SK-N-SH treated with all-trans-retinoic acid at 6 μM for 48 hours (cell line): ENCODE measurements at regions not wholly inside any gene's neighbourhood (a gene's known extent, or its start where the extent isn't known, plus 50 kb on each side); places are given as distances from the start of the nearest gene placed in this dataset.

Source experiments
- BACH2 ChIP-seq: fragments of 250-450 bp; sonication (Bioruptor Pico); IDR thresholded peaks from 2 replicates; pipeline ENCODE4 v1.9.0; 2021; ENCODE audit warnings: mild to moderate bottlenecking, borderline replicate concordance
- CREB5 ChIP-seq: fragments of 250-450 bp; sonication (Bioruptor Pico); IDR thresholded peaks from 2 replicates; pipeline ENCODE4 v1.5.1; 2020; ENCODE audit warnings: low read depth, mild to moderate bottlenecking, moderate library complexity
- CSDC2 ChIP-seq: fragments of 250-450 bp; sonication (Bioruptor Pico); IDR thresholded peaks from 2 replicates; pipeline ENCODE4 v1.5.0; 2020; ENCODE audit warnings: mild to moderate bottlenecking, moderate library complexity
- CSRNP3 ChIP-seq: fragments of 250-450 bp; sonication (Bioruptor Pico); IDR thresholded peaks from 2 replicates; pipeline ENCODE4 v1.5.1; 2021; ENCODE audit warnings: mild to moderate bottlenecking, moderate library complexity
- ESRRG ChIP-seq: fragments of 250-450 bp; sonication (Bioruptor Pico); IDR thresholded peaks from 2 replicates; pipeline ENCODE4 v1.6.1; 2021; ENCODE audit warnings: mild to moderate bottlenecking
- OSR1 ChIP-seq: fragments of 250-450 bp; sonication (Bioruptor Pico); IDR thresholded peaks from 2 replicates; pipeline ENCODE4 v1.8.0; 2022; ENCODE audit warnings: moderate library complexity, mild to moderate bottlenecking, inconsistent platforms
- PPARA ChIP-seq: fragments of 250-450 bp; sonication (Bioruptor Pico); IDR thresholded peaks from 2 replicates; pipeline ENCODE4 v1.5.0; 2020; ENCODE audit warnings: mild to moderate bottlenecking, borderline replicate concordance
- RARB ChIP-seq: fragments of 250-450 bp; sonication (Bioruptor Pico); IDR thresholded peaks from 2 replicates; pipeline ENCODE4 v1.8.0; 2021; ENCODE audit warnings: mild to moderate bottlenecking, moderate library complexity
- TCF4 ChIP-seq: fragments of 250-450 bp; sonication (Bioruptor Pico); IDR thresholded peaks from 2 replicates; pipeline ENCODE4 v1.8.0; 2021; ENCODE audit warnings: mild to moderate bottlenecking, moderate library complexity, borderline replicate concordance
- ZC3H10 ChIP-seq: fragments of 250-450 bp; sonication (Bioruptor Pico); IDR thresholded peaks from 2 replicates; pipeline ENCODE4 v1.5.1; 2021; ENCODE audit warnings: mild to moderate bottlenecking, moderate library complexity
- ZFP3 ChIP-seq: fragments of 250-450 bp; sonication (Bioruptor Pico); IDR thresholded peaks from 2 replicates; pipeline ENCODE4 v1.5.0; 2020; ENCODE audit warnings: mild to moderate bottlenecking, moderate library complexity
- ZFP30 ChIP-seq: fragments of 450-650 bp; formaldehyde crosslinking; IDR thresholded peaks from 2 replicates; pipeline ENCODE4 v1.5.0; 2022; ENCODE audit warnings: mild to moderate bottlenecking, moderate library complexity
- TF ChIP-seq, protein P1 (sequence below): fragments of 250-450 bp; sonication (Bioruptor Pico); IDR thresholded peaks from 2 replicates; pipeline ENCODE4 v1.8.0; 2020; ENCODE audit warnings: mild to moderate bottlenecking, moderate library complexity, borderline replicate concordance

DNA sequence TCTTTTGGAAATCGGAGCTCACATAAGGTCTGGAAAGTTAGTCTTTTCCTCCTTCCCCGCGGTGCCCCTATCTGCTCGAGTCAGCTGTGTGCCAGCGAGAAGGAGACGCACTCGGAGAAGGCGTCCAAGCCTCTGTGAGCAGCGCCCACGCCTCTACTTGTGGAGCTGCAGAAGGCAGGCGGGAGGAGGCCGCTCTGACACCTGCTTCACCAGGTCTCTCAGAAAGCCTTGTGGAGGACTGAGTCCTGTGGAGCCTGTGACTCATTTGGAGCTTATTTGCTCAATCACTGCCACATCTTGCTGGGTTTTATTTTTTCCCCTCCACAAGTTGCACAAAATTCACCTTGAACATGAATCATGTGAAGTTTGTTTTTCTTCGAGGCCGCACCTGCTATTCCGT lies 117.5 kb downstream of the IRX2 start:
- no peak for TF ChIP-seq ZFP30
- no peak for TF ChIP-seq ZFP3 (CRISPR knock-in tag)
- no peak for TF ChIP-seq CREB5 (CRISPR knock-in tag)
- no peak for TF ChIP-seq CSRNP3
- TF ChIP-seq PPARA (CRISPR knock-in tag) = no peak
- TF ChIP-seq CSDC2 (CRISPR knock-in tag) = no peak
- TF ChIP-seq, protein P1, sequence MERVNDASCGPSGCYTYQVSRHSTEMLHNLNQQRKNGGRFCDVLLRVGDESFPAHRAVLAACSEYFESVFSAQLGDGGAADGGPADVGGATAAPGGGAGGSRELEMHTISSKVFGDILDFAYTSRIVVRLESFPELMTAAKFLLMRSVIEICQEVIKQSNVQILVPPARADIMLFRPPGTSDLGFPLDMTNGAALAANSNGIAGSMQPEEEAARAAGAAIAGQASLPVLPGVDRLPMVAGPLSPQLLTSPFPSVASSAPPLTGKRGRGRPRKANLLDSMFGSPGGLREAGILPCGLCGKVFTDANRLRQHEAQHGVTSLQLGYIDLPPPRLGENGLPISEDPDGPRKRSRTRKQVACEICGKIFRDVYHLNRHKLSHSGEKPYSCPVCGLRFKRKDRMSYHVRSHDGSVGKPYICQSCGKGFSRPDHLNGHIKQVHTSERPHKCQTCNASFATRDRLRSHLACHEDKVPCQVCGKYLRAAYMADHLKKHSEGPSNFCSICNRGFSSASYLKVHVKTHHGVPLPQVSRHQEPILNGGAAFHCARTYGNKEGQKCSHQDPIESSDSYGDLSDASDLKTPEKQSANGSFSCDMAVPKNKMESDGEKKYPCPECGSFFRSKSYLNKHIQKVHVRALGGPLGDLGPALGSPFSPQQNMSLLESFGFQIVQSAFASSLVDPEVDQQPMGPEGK (CRISPR knock-in tag) = no peak
- no peak for TF ChIP-seq ZC3H10 (CRISPR knock-in tag)
- no peak for TF ChIP-seq BACH2
- TF ChIP-seq OSR1 = no peak
- no peak for TF ChIP-seq TCF4 (CRISPR knock-in tag)
- no peak for TF ChIP-seq ESRRG
- TF ChIP-seq RARB (CRISPR knock-in tag) = no peak
